ENCODE measurements at regions not wholly inside any gene's neighbourhood (a gene's known extent, or its start where the extent isn't known, plus 50 kb on each side); places are given as distances from the start of the nearest gene placed in this dataset.
"Not testable (repeated sequence)": the region's sequence is repeated elsewhere in the genome, so short reads cannot be mapped to it uniquely, and the experiment has no call there.

DNA sequence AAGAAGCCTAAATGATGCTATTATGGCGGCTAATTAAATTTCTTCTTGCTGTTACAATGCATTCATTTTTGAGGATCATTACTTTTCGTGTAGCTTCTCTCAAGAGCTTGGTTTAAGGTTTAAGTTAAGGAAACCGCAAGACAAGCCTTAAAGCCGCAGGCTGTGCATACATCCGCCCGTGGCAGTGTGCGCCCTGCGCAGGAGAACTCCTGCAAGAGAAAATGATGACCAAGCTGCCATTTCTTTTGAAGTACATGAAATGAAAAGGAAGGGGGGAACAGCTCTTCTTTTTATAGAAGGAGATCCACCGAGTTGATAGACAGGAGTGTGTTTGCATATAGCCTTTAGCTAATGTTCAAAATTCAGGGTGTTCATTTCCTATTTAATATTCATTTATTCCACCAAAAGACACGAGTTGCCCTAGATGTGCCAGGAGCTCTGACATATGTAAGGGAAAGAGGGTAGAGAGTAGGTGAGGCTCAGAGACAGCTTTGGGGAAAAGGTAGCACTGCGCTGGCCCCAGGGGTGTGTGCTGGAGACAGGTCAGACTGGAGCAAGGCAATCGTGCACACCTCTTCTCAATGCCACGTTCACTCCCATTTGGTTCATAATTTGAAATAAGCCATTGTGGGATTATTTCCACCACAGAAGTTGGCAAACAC is 112.1 kb upstream of the LDB2 start:
- H3K4me3 ChIP-seq: no peak overlapping the region
- no peak for DNase-seq
- H3K36me3 ChIP-seq: no peaks in the 10 kb centered on the region
- H3K4me1 ChIP-seq: no peaks in the 10 kb centered on the region
- no peak for TF ChIP-seq POLR2A (IDR thresholded peaks at IDR 0.05)
- TF ChIP-seq, protein P1, sequence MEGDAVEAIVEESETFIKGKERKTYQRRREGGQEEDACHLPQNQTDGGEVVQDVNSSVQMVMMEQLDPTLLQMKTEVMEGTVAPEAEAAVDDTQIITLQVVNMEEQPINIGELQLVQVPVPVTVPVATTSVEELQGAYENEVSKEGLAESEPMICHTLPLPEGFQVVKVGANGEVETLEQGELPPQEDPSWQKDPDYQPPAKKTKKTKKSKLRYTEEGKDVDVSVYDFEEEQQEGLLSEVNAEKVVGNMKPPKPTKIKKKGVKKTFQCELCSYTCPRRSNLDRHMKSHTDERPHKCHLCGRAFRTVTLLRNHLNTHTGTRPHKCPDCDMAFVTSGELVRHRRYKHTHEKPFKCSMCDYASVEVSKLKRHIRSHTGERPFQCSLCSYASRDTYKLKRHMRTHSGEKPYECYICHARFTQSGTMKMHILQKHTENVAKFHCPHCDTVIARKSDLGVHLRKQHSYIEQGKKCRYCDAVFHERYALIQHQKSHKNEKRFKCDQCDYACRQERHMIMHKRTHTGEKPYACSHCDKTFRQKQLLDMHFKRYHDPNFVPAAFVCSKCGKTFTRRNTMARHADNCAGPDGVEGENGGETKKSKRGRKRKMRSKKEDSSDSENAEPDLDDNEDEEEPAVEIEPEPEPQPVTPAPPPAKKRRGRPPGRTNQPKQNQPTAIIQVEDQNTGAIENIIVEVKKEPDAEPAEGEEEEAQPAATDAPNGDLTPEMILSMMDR (IDR thresholded peaks at IDR 0.05): no peak
- no peaks in the 10 kb centered on the region for H3K9me3 ChIP-seq
- no peak overlapping the region for H3K27ac ChIP-seq
- no peaks in the 10 kb centered on the region for H3K27me3 ChIP-seq

DNA sequence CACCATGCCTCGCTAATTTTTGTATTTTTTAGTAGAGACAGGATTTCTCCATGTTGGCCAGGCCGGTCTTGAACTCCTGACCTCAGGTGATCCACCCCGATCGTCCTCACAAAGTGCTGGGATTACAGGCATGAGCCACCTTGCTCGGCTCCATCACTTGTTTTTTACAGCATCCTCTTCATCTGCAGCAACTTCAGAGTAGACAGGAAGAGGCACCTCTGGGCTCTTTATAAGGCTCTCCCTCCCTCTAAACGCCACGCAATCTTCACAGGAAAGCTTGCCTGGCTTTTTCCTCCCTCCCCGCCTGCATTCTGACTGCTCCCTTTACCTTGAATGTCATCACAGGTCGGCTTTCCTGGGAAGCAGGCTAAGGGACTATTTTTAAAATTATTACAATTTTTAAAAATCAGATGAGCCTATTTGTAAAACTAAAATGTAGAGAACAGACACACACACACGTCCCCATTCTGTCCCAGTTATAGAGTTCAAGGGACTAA is 111.5 kb upstream of the LDB2 start:
- Histone ChIP-seq H3K4me3 (no peak overlapping the region), H3K9me3 (no peaks in the 10 kb centered on the region), H3K27me3 (no peaks in the 10 kb centered on the region), H3K4me1 (no peaks in the 10 kb centered on the region), H3K27ac (no peak overlapping the region), H3K36me3 (no peaks in the 10 kb centered on the region)
- no peak for DNase-seq
- TF ChIP-seq, protein P1 (IDR thresholded peaks at IDR 0.05): no peak
- TF ChIP-seq POLR2A (IDR thresholded peaks at IDR 0.05): no peak

DNA sequence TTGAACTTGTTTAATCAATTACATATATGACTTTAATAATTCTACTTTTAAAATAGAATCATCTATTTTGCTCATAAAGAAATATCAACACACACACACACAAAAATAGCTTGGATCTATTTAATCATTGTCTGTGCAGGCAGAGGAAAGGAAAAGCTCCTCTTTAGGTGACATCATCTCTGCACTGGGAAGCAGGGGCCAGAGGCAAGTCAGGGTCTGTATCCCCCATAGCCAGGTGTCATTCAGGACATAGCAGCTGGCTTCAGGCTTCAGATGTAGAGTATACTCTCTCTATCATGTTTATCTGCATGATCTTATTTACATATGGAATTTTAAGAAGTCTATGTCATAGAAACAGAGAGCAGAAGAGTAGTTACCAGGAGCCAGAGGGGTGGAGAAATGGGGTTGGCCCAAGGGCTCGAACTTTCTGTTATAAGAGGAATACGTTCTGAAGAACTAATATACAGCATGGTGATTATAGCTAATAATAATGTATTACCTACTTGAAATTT is 110.4 kb upstream of the LDB2 start:
- Histone ChIP-seq H3K27ac (no peak overlapping the region), H3K9me3 (no peaks in the 10 kb centered on the region), H3K36me3 (no peaks in the 10 kb centered on the region), H3K4me3 (no peak overlapping the region), H3K4me1 (no peaks in the 10 kb centered on the region), H3K27me3 (no peaks in the 10 kb centered on the region)
- no peak for DNase-seq
- TF ChIP-seq POLR2A (IDR thresholded peaks at IDR 0.05): no peak
- TF ChIP-seq, protein P1 (IDR thresholded peaks at IDR 0.05): no peak

DNA sequence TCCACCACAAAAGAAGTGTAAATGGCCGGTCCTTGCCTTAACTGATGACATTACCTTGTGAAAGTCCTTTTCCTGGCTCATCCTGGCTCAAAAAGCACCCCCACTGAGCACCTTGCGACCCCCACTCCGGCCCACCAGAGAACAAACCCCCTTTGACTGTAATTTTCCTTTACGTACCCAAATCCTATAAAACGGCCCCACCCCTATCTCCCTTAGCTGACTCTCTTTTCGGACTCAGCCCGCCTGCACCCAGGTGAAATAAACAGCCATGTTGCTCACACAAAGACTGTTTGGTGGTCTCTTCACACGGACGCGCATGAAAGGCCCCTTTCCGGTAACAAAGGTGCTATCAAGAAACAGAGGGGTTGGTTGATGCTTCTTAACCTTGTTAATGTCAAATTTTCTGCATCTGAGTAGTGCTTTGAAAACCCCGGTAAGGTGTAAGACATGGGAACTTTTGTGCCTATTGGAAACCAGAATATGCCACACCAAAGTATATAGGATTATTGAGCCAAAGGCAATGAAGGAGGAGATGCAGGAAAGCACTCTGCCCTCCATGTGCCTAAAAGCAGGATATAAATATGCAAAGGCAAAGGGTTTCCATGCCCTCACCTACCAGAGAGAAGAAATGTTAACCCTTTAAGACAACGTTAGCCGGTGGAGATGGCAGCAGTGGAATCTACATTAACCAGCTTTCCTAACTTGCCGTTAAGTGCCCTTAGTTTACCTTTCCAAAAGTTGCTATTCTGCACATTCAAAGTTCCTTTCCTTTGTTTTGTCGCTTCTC is 105.4 kb upstream of the LDB2 start:
- not testable (repeated sequence) for H3K27ac ChIP-seq, H3K27me3 ChIP-seq, H3K9me3 ChIP-seq, H3K4me3 ChIP-seq, H3K4me1 ChIP-seq, DNase-seq, H3K36me3 ChIP-seq

DNA sequence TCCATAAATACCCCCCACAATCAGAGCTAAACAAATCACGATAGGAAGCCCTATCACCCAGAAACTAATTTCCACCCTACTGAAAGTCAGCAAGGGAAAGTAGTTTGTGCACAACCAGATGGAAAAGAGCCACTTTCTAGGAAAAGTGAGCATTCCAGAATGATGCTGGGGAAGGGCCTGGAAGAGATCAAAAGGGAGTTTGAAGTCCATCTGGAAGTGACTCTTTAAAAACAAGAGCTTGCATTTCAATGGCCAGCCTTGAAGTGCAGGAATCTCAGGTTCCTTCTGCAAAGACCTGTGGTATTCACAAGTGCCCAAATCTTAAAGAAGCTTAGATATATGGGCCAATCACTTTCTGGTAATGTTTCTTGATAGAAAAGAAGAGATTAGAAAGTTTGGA is 97.0 kb upstream of the LDB2 start:
- Histone ChIP-seq H3K27me3 (no peaks in the 10 kb centered on the region), H3K27ac (no peak overlapping the region), H3K36me3 (no peaks in the 10 kb centered on the region), H3K4me3 (no peak overlapping the region), H3K4me1 (no peaks in the 10 kb centered on the region), H3K9me3 (no peaks in the 10 kb centered on the region)
- no peak for TF ChIP-seq POLR2A (IDR thresholded peaks at IDR 0.05)
- TF ChIP-seq, protein P1 (IDR thresholded peaks at IDR 0.05): no peak
- no peak for DNase-seq
